Endothelial cell of umbilical vein (primary cell): ENCODE measurements at regions not wholly inside any gene's neighbourhood (a gene's known extent, or its start where the extent isn't known, plus 50 kb on each side); places are given as distances from the start of the nearest gene placed in this dataset.

Experiments used
- BruUV-seq: library from RNA; stranded (reverse); fragments of 400-500 nt; replicated peaks from 2 replicates; lab custom pipeline; 2021; lab: Mats Ljungman, UMichigan
- CTCF ChIA-PET: fragments of 300-600, 350-600 bp; sonication (Branson Sonifier 250); formaldehyde crosslinking; loops from one replicate; lab custom pipeline; 2021; ENCODE audit warnings: antibody characterized with exemption, inconsistent platforms; lab: Charles Lee
- POLR2A ChIA-PET: fragments of 300-600, 350-600 bp; sonication (Branson Sonifier 250); formaldehyde crosslinking; loops from one replicate; lab custom pipeline; 2021; ENCODE audit warnings: antibody characterized with exemption, inconsistent platforms; lab: Charles Lee
- DNase-seq: peaks from one replicate; pipeline ENCODE4 v3.0.0-alpha.2; 2011; ENCODE audit warnings: low read depth, low spot score
- FAIRE-seq: peaks from 2 replicates; lab custom pipeline; 2011; peaks lifted over from hg19 to GRCh38; lab: Jason Lieb, UNC
- H2AFZ ChIP-seq: 2 replicates; pipeline ENCODE4 v1.6.0; 2012; ENCODE audit warnings: low read depth, low read length, control low read depth, inconsistent platforms
- H3K27ac ChIP-seq: 2 replicates; pipeline ENCODE4 v1.5.1; 2011; ENCODE audit warnings: low read depth, mild to moderate bottlenecking, control low read depth, low read length, moderate library complexity; ENCODE audit not compliant: insufficient read depth
- H3K27me3 ChIP-seq, 2 experiments: 2 replicates each; pipeline versions ENCODE4 v1.6.0 to v1.6.1; 2011; ENCODE audit warnings: low read length in 2 of 2, mixed read lengths in 1 of 2; ENCODE audit not compliant: control insufficient read depth in 2 of 2, insufficient read depth in 2 of 2
- H3K36me3 ChIP-seq, 2 experiments: 2 replicates in 1 of 2; 3 replicates in 1 of 2; pipeline ENCODE4 v1.5.1; 2011; ENCODE audit warnings: low read length in 2 of 2, mild to moderate bottlenecking in 1 of 2, moderate library complexity in 1 of 2; ENCODE audit not compliant: control insufficient read depth in 2 of 2, insufficient read depth in 2 of 2; ENCODE audit errors: extremely low read depth in 1 of 2
- H3K4me1 ChIP-seq: 3 replicates; pipeline ENCODE4 v1.5.1; 2011; ENCODE audit warnings: mild to moderate bottlenecking, low read length; ENCODE audit not compliant: control insufficient read depth, insufficient read depth; ENCODE audit errors: extremely low read depth
- H3K4me2 ChIP-seq: 2 replicates; pipeline ENCODE4 v1.6.1; 2011; ENCODE audit warnings: low read length, control low read depth, mixed read lengths; ENCODE audit not compliant: insufficient read depth
- H3K4me3 ChIP-seq, 3 experiments: fragments of 200-600 bp in 1 of 3; sonication (generic), shearing (Covaris generic) in 1 of 3; replicated peaks in 1 of 3; 2 replicates each; pipeline ENCODE4 v1.5.1; 2011 to 2016; ENCODE audit warnings: control low read depth in 3 of 3, low read length in 3 of 3, mild to moderate bottlenecking in 2 of 3, inconsistent platforms in 1 of 3, low read depth in 1 of 3, moderate library complexity in 1 of 3; ENCODE audit not compliant: insufficient read depth in 1 of 3
- H3K79me2 ChIP-seq: 2 replicates; pipeline ENCODE4 v1.6.0; 2012; ENCODE audit warnings: low read length, inconsistent platforms; ENCODE audit not compliant: control insufficient read depth, insufficient read depth
- H3K9ac ChIP-seq: replicated peaks from 2 replicates; pipeline ENCODE3; 2011; ENCODE audit warnings: low read length, control low read depth; ENCODE audit not compliant: insufficient read depth; ENCODE audit errors: extremely low read depth
- H3K9me1 ChIP-seq: replicated peaks from 3 replicates; pipeline ENCODE4 v1.6.0; 2011; ENCODE audit warnings: mild to moderate bottlenecking, low read length; ENCODE audit not compliant: control insufficient read depth, insufficient read depth; ENCODE audit errors: extremely low read depth
- H3K9me3 ChIP-seq: replicated peaks from 2 replicates; pipeline ENCODE4 v1.5.1; 2012; ENCODE audit warnings: low read length, inconsistent platforms; ENCODE audit not compliant: control insufficient read depth, insufficient read depth
- H4K20me1 ChIP-seq: replicated peaks from 2 replicates; pipeline ENCODE3; 2011; ENCODE audit warnings: mild to moderate bottlenecking, low read length; ENCODE audit not compliant: control insufficient read depth, insufficient read depth; ENCODE audit errors: extremely low read depth
- EZH2 ChIP-seq: IDR thresholded peaks from 2 replicates; pipeline ENCODE4 v1.6.1; 2012; ENCODE audit warnings: borderline replicate concordance, low read depth, mild to moderate bottlenecking, moderate library complexity, low read length, inconsistent platforms; ENCODE audit not compliant: severe bottlenecking
- FOS ChIP-seq: IDR thresholded peaks from 2 replicates; pipeline ENCODE4 v1.6.1; 2011; ENCODE audit warnings: mild to moderate bottlenecking, low read length, moderate library complexity, borderline replicate concordance; ENCODE audit not compliant: insufficient read depth
- GATA2 ChIP-seq: IDR thresholded peaks from 2 replicates; pipeline ENCODE4 v1.7.0; 2011; ENCODE audit warnings: low read depth, mild to moderate bottlenecking, moderate library complexity, mixed read lengths, low read length; ENCODE audit not compliant: insufficient read length, insufficient read depth
- JUN ChIP-seq: IDR thresholded peaks from 2 replicates; pipeline ENCODE4 v1.6.1; 2011; ENCODE audit warnings: borderline replicate concordance, low read depth; ENCODE audit not compliant: insufficient read length, insufficient read depth
- MYC ChIP-seq: IDR thresholded peaks from one replicate; pipeline ENCODE4 v1.6.1; 2011; ENCODE audit warnings: mild to moderate bottlenecking, low read depth, low read length
- POLR2A ChIP-seq: IDR thresholded peaks from 2 replicates; pipeline ENCODE4 v1.6.1; 2012; ENCODE audit warnings: low read depth, mild to moderate bottlenecking, control low read depth, low read length
- POLR2AphosphoS5 ChIP-seq: IDR thresholded peaks from 2 replicates; pipeline ENCODE4 v1.6.1; 2012; ENCODE audit warnings: low read depth, mild to moderate bottlenecking, control low read depth, low read length, moderate library complexity; ENCODE audit not compliant: insufficient read depth
- dilution Hi-C: fragments of 300-500 bp; cut with MboI; formaldehyde crosslinking; loops from one replicate; pipeline ENCODE4 v1.15.0; 2019; ENCODE audit warnings: low sequenced_read_pairs; ENCODE audit not compliant: extremely low pct_ligation_motif_present
- intact Hi-C: fragments of 100-400 bp; cut with micrococcal nuclease; formaldehyde crosslinking; loops from one replicate; pipeline ENCODE4 v1.10.0; 2022
- TF ChIP-seq, protein P1 (sequence below), 2 donors: IDR thresholded peaks; 1 replicate in 1 of 2; 2 replicates in 1 of 2; pipeline ENCODE4 v1.5.1; 2011; ENCODE audit warnings: low read length in 2 of 2, mild to moderate bottlenecking in 2 of 2, moderate library complexity in 2 of 2, control low read depth in 1 of 2, inconsistent platforms in 1 of 2, low read depth in 1 of 2; ENCODE audit not compliant: insufficient read depth in 1 of 2; ENCODE audit errors: extremely low read depth in 1 of 2
- TF ChIP-seq, protein P2 (sequence below): IDR thresholded peaks from 2 replicates; pipeline ENCODE4 v1.6.1; 2011; ENCODE audit not compliant: insufficient read depth, insufficient read length

DNA sequence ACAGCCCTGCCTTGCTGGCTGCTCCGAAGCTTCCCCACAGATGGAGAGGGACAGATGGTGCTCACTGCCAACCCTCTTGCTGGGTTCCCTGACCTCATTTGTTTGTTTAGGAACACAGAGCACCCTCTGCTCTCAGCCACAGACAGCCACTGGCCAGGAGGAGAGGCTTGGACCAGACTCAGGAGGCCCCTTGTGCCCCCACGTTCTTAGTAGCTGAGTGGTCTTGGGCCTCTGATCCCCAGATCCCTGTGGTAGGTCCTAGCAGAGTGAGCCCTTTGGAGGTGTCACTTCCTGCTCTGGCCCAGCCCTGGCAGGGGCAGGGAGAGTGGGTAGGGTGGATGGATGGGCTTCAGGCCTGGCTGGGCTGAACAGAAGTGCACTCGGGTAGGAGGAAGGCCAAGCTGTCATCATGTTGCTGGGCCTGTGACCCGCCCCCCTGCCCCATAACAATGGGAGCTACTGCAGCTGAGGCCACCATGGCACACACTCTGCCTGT is 84.0 kb downstream of the DHCR7 start:
- no peaks in the 10 kb centered on the region for H3K79me2 ChIP-seq
- H2AFZ ChIP-seq: no peak overlapping the region
- no peaks in the 10 kb centered on the region for H3K27me3 ChIP-seq
- dilution Hi-C loops (no loop called here), intact Hi-C loops (no loop called here)
- DNase-seq: no peak
- no TSS peak for BruUV-seq
- no peak overlapping the region for H3K27ac ChIP-seq
- no peak overlapping the region for H3K4me3 ChIP-seq
- no peaks in the 10 kb centered on the region for H3K9me1 ChIP-seq
- FAIRE-seq: no peak
- TF ChIP-seq MYC (no peak), POLR2AphosphoS5 (no peak), FOS (no peak), JUN (no peak), EZH2 (no peak), GATA2 (no peak), POLR2A (no peak)
- TF ChIP-seq, protein P1, sequence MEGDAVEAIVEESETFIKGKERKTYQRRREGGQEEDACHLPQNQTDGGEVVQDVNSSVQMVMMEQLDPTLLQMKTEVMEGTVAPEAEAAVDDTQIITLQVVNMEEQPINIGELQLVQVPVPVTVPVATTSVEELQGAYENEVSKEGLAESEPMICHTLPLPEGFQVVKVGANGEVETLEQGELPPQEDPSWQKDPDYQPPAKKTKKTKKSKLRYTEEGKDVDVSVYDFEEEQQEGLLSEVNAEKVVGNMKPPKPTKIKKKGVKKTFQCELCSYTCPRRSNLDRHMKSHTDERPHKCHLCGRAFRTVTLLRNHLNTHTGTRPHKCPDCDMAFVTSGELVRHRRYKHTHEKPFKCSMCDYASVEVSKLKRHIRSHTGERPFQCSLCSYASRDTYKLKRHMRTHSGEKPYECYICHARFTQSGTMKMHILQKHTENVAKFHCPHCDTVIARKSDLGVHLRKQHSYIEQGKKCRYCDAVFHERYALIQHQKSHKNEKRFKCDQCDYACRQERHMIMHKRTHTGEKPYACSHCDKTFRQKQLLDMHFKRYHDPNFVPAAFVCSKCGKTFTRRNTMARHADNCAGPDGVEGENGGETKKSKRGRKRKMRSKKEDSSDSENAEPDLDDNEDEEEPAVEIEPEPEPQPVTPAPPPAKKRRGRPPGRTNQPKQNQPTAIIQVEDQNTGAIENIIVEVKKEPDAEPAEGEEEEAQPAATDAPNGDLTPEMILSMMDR (IDR thresholded peaks at IDR 0.05; ENCODE audit: extremely low read depth in 1 of 2, insufficient read depth in 1 of 2, low read depth in 1 of 2, low read length in 2 of 2): no peak
- TF ChIP-seq, protein P2, sequence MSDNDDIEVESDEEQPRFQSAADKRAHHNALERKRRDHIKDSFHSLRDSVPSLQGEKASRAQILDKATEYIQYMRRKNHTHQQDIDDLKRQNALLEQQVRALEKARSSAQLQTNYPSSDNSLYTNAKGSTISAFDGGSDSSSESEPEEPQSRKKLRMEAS: no peak
- H4K20me1 ChIP-seq: no peaks in the 10 kb centered on the region
- H3K4me1 ChIP-seq: no peaks in the 10 kb centered on the region
- H3K4me2 ChIP-seq: no peak overlapping the region
- CTCF ChIA-PET: no interaction called here
- no peak overlapping the region for H3K9ac ChIP-seq
- no peaks in the 10 kb centered on the region for H3K36me3 ChIP-seq
- POLR2A ChIA-PET: no interaction called here
- H3K9me3 ChIP-seq: peaks cover 5% of the 10 kb centered on the region
